HEK293 (cell line): ENCODE measurements at regions not wholly inside any gene's neighbourhood (a gene's known extent, or its start where the extent isn't known, plus 50 kb on each side); places are given as distances from the start of the nearest gene placed in this dataset.

Experiments used
- MZF1 ChIP-seq: fragments of 450-650 bp; formaldehyde crosslinking; IDR thresholded peaks from 2 replicates; pipeline ENCODE4 v1.5.1; 2017; ENCODE audit warnings: missing biosample characterization, missing genetic modification characterization, borderline replicate concordance
- ZBTB21 ChIP-seq: fragments of 450-650 bp; formaldehyde crosslinking; IDR thresholded peaks from 2 replicates; pipeline ENCODE4 v1.5.1; 2017; ENCODE audit warnings: missing biosample characterization, missing genetic modification characterization
- ZFP37 ChIP-seq: fragments of 450-650 bp; formaldehyde crosslinking; IDR thresholded peaks from 2 replicates; pipeline ENCODE4 v1.5.1; 2016; ENCODE audit warnings: missing biosample characterization, missing genetic modification characterization
- ZNF132 ChIP-seq: fragments of 450-650 bp; formaldehyde crosslinking; IDR thresholded peaks from 2 replicates; pipeline ENCODE4 v1.5.1; 2017; ENCODE audit warnings: missing biosample characterization, missing genetic modification characterization, borderline replicate concordance
- ZNF274 ChIP-seq, 2 experiments: fragments of 200-500 bp in 1 of 2; fragments of 450-650 bp in 1 of 2; sonication (Bioruptor generic) in 1 of 2; formaldehyde crosslinking in 1 of 2; IDR thresholded peaks; 2 replicates each; pipeline versions ENCODE4 v1.5.1 to v1.6.1; 2014 to 2016; ENCODE audit warnings: borderline replicate concordance in 1 of 2, inconsistent platforms in 1 of 2, low read length in 1 of 2, missing biosample characterization in 1 of 2, missing genetic modification characterization in 1 of 2
- TF ChIP-seq, protein P1 (sequence below): fragments of 450-650 bp; formaldehyde crosslinking; IDR thresholded peaks from 2 replicates; pipeline ENCODE4 v1.5.1; 2016; ENCODE audit warnings: missing biosample characterization, missing genetic modification characterization

DNA sequence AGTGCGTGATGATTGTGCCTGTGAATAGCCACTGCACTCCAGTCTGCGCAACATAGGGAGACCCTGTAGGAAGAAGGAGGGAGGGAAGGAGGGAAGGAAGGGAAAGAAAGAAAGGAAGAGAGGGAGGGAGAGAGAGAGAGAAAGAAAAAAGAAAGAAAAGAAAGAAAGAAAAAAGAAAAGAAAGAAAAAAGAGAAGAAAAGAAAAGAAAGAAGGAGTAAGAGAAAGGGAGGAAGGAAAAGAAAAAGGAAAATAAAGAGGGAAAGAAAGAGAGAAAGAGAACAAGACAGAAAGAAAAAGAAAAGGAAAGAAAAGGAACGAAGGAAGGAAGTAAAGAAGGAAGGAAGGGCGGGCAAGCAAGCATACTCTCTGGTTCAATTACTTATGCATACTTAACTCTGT lies 112.9 kb upstream of the ANK3 start:
- TF ChIP-seq ZBTB21: no peak
- TF ChIP-seq, protein P1, sequence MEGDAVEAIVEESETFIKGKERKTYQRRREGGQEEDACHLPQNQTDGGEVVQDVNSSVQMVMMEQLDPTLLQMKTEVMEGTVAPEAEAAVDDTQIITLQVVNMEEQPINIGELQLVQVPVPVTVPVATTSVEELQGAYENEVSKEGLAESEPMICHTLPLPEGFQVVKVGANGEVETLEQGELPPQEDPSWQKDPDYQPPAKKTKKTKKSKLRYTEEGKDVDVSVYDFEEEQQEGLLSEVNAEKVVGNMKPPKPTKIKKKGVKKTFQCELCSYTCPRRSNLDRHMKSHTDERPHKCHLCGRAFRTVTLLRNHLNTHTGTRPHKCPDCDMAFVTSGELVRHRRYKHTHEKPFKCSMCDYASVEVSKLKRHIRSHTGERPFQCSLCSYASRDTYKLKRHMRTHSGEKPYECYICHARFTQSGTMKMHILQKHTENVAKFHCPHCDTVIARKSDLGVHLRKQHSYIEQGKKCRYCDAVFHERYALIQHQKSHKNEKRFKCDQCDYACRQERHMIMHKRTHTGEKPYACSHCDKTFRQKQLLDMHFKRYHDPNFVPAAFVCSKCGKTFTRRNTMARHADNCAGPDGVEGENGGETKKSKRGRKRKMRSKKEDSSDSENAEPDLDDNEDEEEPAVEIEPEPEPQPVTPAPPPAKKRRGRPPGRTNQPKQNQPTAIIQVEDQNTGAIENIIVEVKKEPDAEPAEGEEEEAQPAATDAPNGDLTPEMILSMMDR (tag by site-specific recombination): no peak
- TF ChIP-seq ZNF274 (IDR thresholded peaks at IDR 0.05; ENCODE audit: low read length): no peak
- TF ChIP-seq ZNF274 (tag by site-specific recombination; IDR thresholded peaks at IDR 0.05; ENCODE audit: borderline replicate concordance): no peak
- TF ChIP-seq ZNF132 (tag by site-specific recombination): no peak
- TF ChIP-seq MZF1: no peak
- TF ChIP-seq ZFP37: no peak
